PC-9 (cell line): ENCODE measurements at regions not wholly inside any gene's neighbourhood (a gene's known extent, or its start where the extent isn't known, plus 50 kb on each side); places are given as distances from the start of the nearest gene placed in this dataset.

Experiments used
- BruUV-seq: library from RNA; stranded (reverse); fragments of 400-500 nt; replicated peaks from 2 replicates; lab custom pipeline; 2021; lab: Mats Ljungman, UMichigan
- CTCF ChIA-PET: fragments of 300-600 bp; sonication (Branson Sonifier 250); formaldehyde crosslinking; loops from one replicate; lab custom pipeline; 2022; ENCODE audit warnings: antibody characterized with exemption; lab: Charles Lee
- POLR2A ChIA-PET: fragments of 300-600 bp; sonication (Branson Sonifier 250); formaldehyde crosslinking; loops from one replicate; lab custom pipeline; 2022; ENCODE audit warnings: antibody characterized with exemption; ENCODE audit not compliant: unreplicated experiment; lab: Charles Lee
- DNase-seq, 2 experiments: peaks; one replicate each; pipeline versions ENCODE4 v3.0.0 to v3.0.0-alpha.2; 2015 to 2022; ENCODE audit warnings: mixed read lengths in 1 of 2
- H2AFZ ChIP-seq: fragments of 200-600 bp; sonication (generic); 2 replicates; pipeline ENCODE4 v1.8.1; 2017; ENCODE audit warnings: antibody characterized with exemption
- H3F3A ChIP-seq: fragments of 200-600 bp; sonication (generic); 2 replicates; pipeline ENCODE4 v1.8.1; 2017; ENCODE audit warnings: antibody characterized with exemption, mild to moderate bottlenecking, low read depth; ENCODE audit not compliant: insufficient read depth
- H3K27ac ChIP-seq: fragments of 200-600 bp; sonication (generic); 2 replicates; pipeline ENCODE4 v1.6.1; 2016; ENCODE audit warnings: mixed run types
- H3K27me3 ChIP-seq: fragments of 200-600 bp; sonication (generic); 2 replicates; pipeline ENCODE4 v1.6.1; 2016; ENCODE audit warnings: low read depth, mixed run types; ENCODE audit not compliant: insufficient read depth
- H3K36me3 ChIP-seq: fragments of 200-600 bp; sonication (generic); 2 replicates; pipeline ENCODE4 v1.6.1; 2016; ENCODE audit warnings: low read depth, mixed run types
- H3K4me1 ChIP-seq: fragments of 200-600 bp; sonication (generic); replicated peaks from 2 replicates; pipeline ENCODE4 v1.6.1; 2016; ENCODE audit warnings: mixed run types; ENCODE audit not compliant: insufficient read depth
- H3K4me2 ChIP-seq: fragments of 200-600 bp; sonication (generic); 2 replicates; pipeline ENCODE4 v1.6.1; 2017; ENCODE audit warnings: mixed run types
- H3K4me3 ChIP-seq: fragments of 200-600 bp; sonication (generic); 2 replicates; pipeline ENCODE4 v1.6.1; 2016; ENCODE audit warnings: mixed run types
- H3K79me2 ChIP-seq: fragments of 200-600 bp; sonication (generic); 2 replicates; pipeline ENCODE4 v1.6.1; 2017; ENCODE audit warnings: low read depth, mixed run types
- H3K9me2 ChIP-seq: fragments of 200-600 bp; sonication (generic); 2 replicates; pipeline ENCODE4 v1.8.1; 2017; ENCODE audit warnings: mild to moderate bottlenecking; ENCODE audit not compliant: insufficient read depth
- H3K9me3 ChIP-seq: fragments of 200-600 bp; sonication (generic); 2 replicates; pipeline ENCODE4 v1.8.1; 2016; ENCODE audit warnings: low read depth; ENCODE audit not compliant: insufficient read depth
- H4K20me1 ChIP-seq: fragments of 200-600 bp; sonication (generic); 2 replicates; pipeline ENCODE4 v1.8.1; 2017; ENCODE audit not compliant: insufficient read depth
- EZH2 ChIP-seq: fragments of 200-600 bp; sonication (generic); IDR thresholded peaks from 2 replicates; pipeline ENCODE4 v1.8.0; 2017; ENCODE audit warnings: antibody characterized with exemption, low read depth
- intact Hi-C: fragments of 100-400 bp; cut with micrococcal nuclease; formaldehyde crosslinking; loops from one replicate; pipeline ENCODE4 v1.10.0; 2022; ENCODE audit not compliant: unreplicated experiment
- TF ChIP-seq, protein P1 (sequence below): fragments of 200-600 bp; sonication (generic); conservative IDR thresholded peaks from 2 replicates; pipeline ENCODE4 v1.6.1; 2017; ENCODE audit warnings: mixed run types, antibody characterized with exemption, mild to moderate bottlenecking, moderate library complexity

DNA sequence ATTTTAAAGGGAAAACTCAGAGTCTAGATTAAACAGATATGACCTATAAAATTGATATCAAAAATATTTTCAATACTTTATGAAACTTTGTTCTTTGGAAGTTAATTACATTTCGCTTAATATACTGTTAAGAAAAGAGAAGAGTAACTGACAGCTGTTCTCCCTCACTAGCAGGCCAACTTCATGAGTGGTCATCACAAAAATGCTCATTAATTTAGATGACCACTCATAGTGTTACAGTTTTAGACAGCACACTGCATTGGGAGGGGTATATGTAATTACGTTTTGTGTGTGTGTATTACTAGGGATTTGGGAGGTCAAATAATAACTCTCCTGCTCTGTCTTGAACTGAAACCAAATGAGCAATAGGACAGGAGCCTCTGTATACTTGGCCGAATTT, 80.2 kb upstream of the EDNRA start:
- H3K79me2 ChIP-seq: no peaks in the 10 kb centered on the region
- ChIA-PET CTCF (no interaction called here), POLR2A (no interaction called here)
- no peaks in the 10 kb centered on the region for H3K4me1 ChIP-seq
- no peaks in the 10 kb centered on the region for H3K9me2 ChIP-seq
- no peaks in the 10 kb centered on the region for H3K27me3 ChIP-seq
- no peak for DNase-seq
- intact Hi-C loops: no loop called here
- no peak overlapping the region for H2AFZ ChIP-seq
- no peaks in the 10 kb centered on the region for H3F3A ChIP-seq
- no peaks in the 10 kb centered on the region for H4K20me1 ChIP-seq
- H3K9me3 ChIP-seq: no peaks in the 10 kb centered on the region
- H3K4me2 ChIP-seq: no peak overlapping the region
- no peak overlapping the region for H3K27ac ChIP-seq
- H3K4me3 ChIP-seq: no peak overlapping the region
- no peak for TF ChIP-seq EZH2
- TF ChIP-seq, protein P1, sequence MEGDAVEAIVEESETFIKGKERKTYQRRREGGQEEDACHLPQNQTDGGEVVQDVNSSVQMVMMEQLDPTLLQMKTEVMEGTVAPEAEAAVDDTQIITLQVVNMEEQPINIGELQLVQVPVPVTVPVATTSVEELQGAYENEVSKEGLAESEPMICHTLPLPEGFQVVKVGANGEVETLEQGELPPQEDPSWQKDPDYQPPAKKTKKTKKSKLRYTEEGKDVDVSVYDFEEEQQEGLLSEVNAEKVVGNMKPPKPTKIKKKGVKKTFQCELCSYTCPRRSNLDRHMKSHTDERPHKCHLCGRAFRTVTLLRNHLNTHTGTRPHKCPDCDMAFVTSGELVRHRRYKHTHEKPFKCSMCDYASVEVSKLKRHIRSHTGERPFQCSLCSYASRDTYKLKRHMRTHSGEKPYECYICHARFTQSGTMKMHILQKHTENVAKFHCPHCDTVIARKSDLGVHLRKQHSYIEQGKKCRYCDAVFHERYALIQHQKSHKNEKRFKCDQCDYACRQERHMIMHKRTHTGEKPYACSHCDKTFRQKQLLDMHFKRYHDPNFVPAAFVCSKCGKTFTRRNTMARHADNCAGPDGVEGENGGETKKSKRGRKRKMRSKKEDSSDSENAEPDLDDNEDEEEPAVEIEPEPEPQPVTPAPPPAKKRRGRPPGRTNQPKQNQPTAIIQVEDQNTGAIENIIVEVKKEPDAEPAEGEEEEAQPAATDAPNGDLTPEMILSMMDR: no peak
- BruUV-seq: no TSS peak
- H3K36me3 ChIP-seq: no peaks in the 10 kb centered on the region

DNA sequence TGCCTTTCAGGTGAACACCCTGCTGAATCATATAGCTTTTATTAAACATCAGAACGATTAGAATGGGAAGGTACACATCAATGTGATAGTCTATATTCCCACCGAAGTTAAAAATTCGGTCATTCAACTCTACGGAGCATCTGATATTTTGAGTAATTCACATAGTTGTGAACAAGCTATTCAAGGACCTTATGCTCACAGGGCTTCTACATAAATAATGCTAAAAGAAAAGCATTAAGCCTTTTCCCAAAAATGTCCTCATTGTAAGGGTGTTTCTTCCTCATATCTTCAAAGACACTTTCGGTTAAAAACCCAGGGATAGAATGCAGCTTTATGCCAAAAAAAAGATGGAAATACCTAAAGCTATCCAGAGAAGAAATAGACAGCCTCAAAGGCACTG, 79.7 kb upstream of the EDNRA start:
- no peaks in the 10 kb centered on the region for H3K9me2 ChIP-seq
- ChIA-PET POLR2A (no interaction called here), CTCF (no interaction called here)
- no peaks in the 10 kb centered on the region for H3F3A ChIP-seq
- H4K20me1 ChIP-seq: no peaks in the 10 kb centered on the region
- H2AFZ ChIP-seq: no peak overlapping the region
- intact Hi-C loops: no loop called here
- no peak for DNase-seq
- H3K9me3 ChIP-seq: no peaks in the 10 kb centered on the region
- TF ChIP-seq, protein P1: no peak
- TF ChIP-seq EZH2: no peak
- no peaks in the 10 kb centered on the region for H3K4me1 ChIP-seq
- no peak overlapping the region for H3K27ac ChIP-seq
- no TSS peak for BruUV-seq
- no peaks in the 10 kb centered on the region for H3K79me2 ChIP-seq
- H3K4me3 ChIP-seq: no peak overlapping the region
- no peaks in the 10 kb centered on the region for H3K27me3 ChIP-seq
- H3K36me3 ChIP-seq: no peaks in the 10 kb centered on the region
- no peak overlapping the region for H3K4me2 ChIP-seq

DNA sequence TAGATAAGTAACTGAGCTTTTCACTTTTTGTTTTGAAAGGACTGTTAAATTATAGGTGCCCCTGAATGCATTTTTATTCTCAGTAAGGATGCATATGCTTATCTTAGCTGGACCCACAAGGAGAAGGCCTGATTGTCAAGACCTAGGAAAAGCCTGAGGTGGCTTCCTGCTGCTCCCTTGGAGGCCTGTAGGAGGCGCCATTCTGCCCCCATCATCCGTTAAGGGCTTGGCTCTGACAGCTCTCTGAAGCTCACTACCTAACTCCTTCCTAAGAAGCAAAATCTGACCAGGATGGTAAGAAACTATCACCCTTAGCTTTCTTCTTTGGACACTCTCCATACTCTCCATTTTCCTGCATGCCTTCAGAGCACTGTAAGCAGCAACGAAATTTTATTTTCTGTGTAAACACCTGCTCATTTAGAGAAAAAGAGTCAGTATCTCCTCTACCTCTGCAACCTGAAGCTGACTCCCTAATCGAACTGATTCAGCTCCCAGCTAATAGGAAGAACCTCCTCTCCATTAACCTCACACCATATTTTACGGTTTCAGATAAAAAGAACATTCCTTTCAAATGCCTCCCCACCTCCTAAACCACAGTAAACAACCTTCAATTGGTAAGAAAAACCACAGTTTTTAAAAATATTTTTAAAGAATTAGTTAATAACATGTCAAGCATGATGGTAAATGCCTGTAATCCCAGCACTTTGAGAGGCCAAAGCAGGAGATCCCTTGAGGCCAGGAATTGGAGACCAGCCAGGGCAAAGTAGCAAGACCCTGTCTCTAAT, 73.4 kb upstream of the EDNRA start:
- intact Hi-C loops: no loop called here
- no peaks in the 10 kb centered on the region for H4K20me1 ChIP-seq
- DNase-seq: no peak
- H3K4me2 ChIP-seq: no peak overlapping the region
- no peaks in the 10 kb centered on the region for H3K9me3 ChIP-seq
- no peaks in the 10 kb centered on the region for H3F3A ChIP-seq
- no peaks in the 10 kb centered on the region for H3K36me3 ChIP-seq
- no peaks in the 10 kb centered on the region for H3K79me2 ChIP-seq
- POLR2A ChIA-PET: no interaction called here
- no peaks in the 10 kb centered on the region for H3K9me2 ChIP-seq
- CTCF ChIA-PET: no interaction called here
- H3K4me3 ChIP-seq: no peak overlapping the region
- TF ChIP-seq, protein P1: peak; percentile 43; the same call in 1 of the 2 replicates
- TF ChIP-seq EZH2: no peak
- no TSS peak for BruUV-seq
- no peaks in the 10 kb centered on the region for H3K4me1 ChIP-seq
- no peak overlapping the region for H3K27ac ChIP-seq
- no peaks in the 10 kb centered on the region for H3K27me3 ChIP-seq
- no peak overlapping the region for H2AFZ ChIP-seq
